Adrenal gland (tissue), 9 donors: ENCODE measurements at regions not wholly inside any gene's neighbourhood (a gene's known extent, or its start where the extent isn't known, plus 50 kb on each side); places are given as distances from the start of the nearest gene placed in this dataset.

Source experiments
- DNase-seq, 7 donors: peaks; one replicate each; pipeline ENCODE4 v3.0.0-alpha.2; 2019 to 2020
- H3K27ac ChIP-seq, 5 donors: fragments of 200-600 bp; sonication (generic) in 4 of 5; 1 replicate in 3 of 5; 2 replicates in 2 of 5; pipeline versions ENCODE4 v1.5.1 to v1.8.0; 2016 to 2020; ENCODE audit warnings: mild to moderate bottlenecking in 1 of 5
- H3K27me3 ChIP-seq: fragments of 200-600 bp; 2 replicates; pipeline ENCODE4 v1.8.0; 2021
- H3K36me3 ChIP-seq, 2 donors: fragments of 200-600 bp; replicated peaks in 1 of 2; 1 replicate in 1 of 2; 2 replicates in 1 of 2; pipeline versions ENCODE4 v1.5.1 to v1.8.0; 2018 to 2022
- H3K4me1 ChIP-seq, 2 donors: fragments of 200-600 bp; replicated peaks in 1 of 2; 1 replicate in 1 of 2; 2 replicates in 1 of 2; pipeline versions ENCODE4 v1.5.1 to v1.8.0; 2018 to 2021
- H3K4me3 ChIP-seq, 4 donors: fragments of 200-600 bp; sonication (generic) in 3 of 4; one replicate each; pipeline ENCODE4 v1.5.1; 2016 to 2018
- H3K9me3 ChIP-seq, 3 donors: fragments of 200-600 bp; sonication (generic) in 1 of 3; replicated peaks in 1 of 3; 1 replicate in 2 of 3; 2 replicates in 1 of 3; pipeline versions ENCODE4 v1.5.1 to v1.8.0; 2016 to 2021
- CTCF ChIP-seq, 6 experiments: fragments of 450-650 bp in 4 of 6; fragments of 200-600 bp in 2 of 6; sonication (generic) in 1 of 6; IDR thresholded peaks; 1 replicate in 5 of 6; 2 replicates in 1 of 6; pipeline versions ENCODE4 v1.5.1 to v1.8.0; 2016 to 2021; ENCODE audit warnings: antibody characterized with exemption in 6 of 6, mild to moderate bottlenecking in 2 of 6, moderate library complexity in 1 of 6
- POLR2A ChIP-seq, 2 donors: fragments of 450-650 bp; IDR thresholded peaks; one replicate each; pipeline ENCODE4 v1.6.1; 2017; ENCODE audit warnings: antibody characterized with exemption in 2 of 2, mild to moderate bottlenecking in 2 of 2, moderate library complexity in 1 of 2
- WGBS, 4 donors: extraction: QIAGEN DNeasy Blood & Tissue Kit in 2 of 4; methylation state at CpG; one replicate each; pipeline versions ENCODE4 v1.1.5 to v1.1.7; 2013 to 2017; 5-methylcytosine and 5-hydroxymethylcytosine counted together
- intact Hi-C, 2 donors: fragments of 100-400 bp; cut with DNase I; formaldehyde crosslinking; loops; one replicate each; pipeline versions ENCODE4 v1.14.1 to v1.15.0; 2022 to 2023
- donor health status: healthy with polysubstance abuse.
- donor health status: Bipolar disorder and iron deficiency.
- donor health status: DM: yes; HTN: yes; CAD: no.
- donor health status: DM: no; HTN: no; CAD: no.
- donor health status: DM: no; HTN: no; CAD: no.

GRCh38 chr13:40123962-40124632 lies 468.6 kb downstream of the COG6 start:
- TF ChIP-seq CTCF (IDR thresholded peaks at IDR 0.05) (no peak), POLR2A (IDR thresholded peaks at IDR 0.05) (no peak)
- Histone ChIP-seq H3K4me1 (no peaks in the 10 kb centered on the region), H3K36me3 (no peaks in the 10 kb centered on the region), H3K27ac (no peak overlapping the region), H3K4me3 (no peak overlapping the region), H3K27me3 (no peaks in the 10 kb centered on the region), H3K9me3 (no peaks in the 10 kb centered on the region)
- DNase-seq: no peak
- intact Hi-C loops: no loop called here
- WGBS, 4 donors: 76 to 91% (median 79%) methylated on average over 2 of the region's 2 CpGs

GRCh38 chr13:40124633-40125015 lies 469.2 kb downstream of the COG6 start:
- TF ChIP-seq POLR2A (IDR thresholded peaks at IDR 0.05): no peak
- no peak for TF ChIP-seq CTCF (IDR thresholded peaks at IDR 0.05)
- H3K36me3 ChIP-seq: no peaks in the 10 kb centered on the region
- WGBS, 4 donors: 66 to 84% (median 77%) methylated on average over 2 of the region's 2 CpGs
- H3K9me3 ChIP-seq: no peaks in the 10 kb centered on the region
- no peak overlapping the region for H3K4me3 ChIP-seq
- no peak for DNase-seq
- H3K4me1 ChIP-seq: no peaks in the 10 kb centered on the region
- H3K27ac ChIP-seq: no peak overlapping the region
- H3K27me3 ChIP-seq: no peaks in the 10 kb centered on the region
- intact Hi-C loops: no loop called here

- Histone ChIP-seq H3K27me3 (no peaks in the 10 kb centered on the region), H3K9me3 (no peaks in the 10 kb centered on the region), H3K4me1 (no peaks in the 10 kb centered on the region), H3K4me3 (no peak overlapping the region), H3K27ac (no peak overlapping the region), H3K36me3 (no peaks in the 10 kb centered on the region)
- 95 to 100% (median 98%) methylated on average over 3 of the region's 3 CpGs for WGBS, 4 donors
- DNase-seq: no peak
- intact Hi-C loops: no loop called here
- no peak for TF ChIP-seq CTCF (IDR thresholded peaks at IDR 0.05)
- TF ChIP-seq POLR2A (IDR thresholded peaks at IDR 0.05): no peak
Measured at GRCh38 chr13:40125336-40125735, 469.9 kb downstream of the COG6 start.

GRCh38 chr13:40126306-40127085 lies 471.0 kb downstream of the COG6 start:
- no peak for TF ChIP-seq CTCF (IDR thresholded peaks at IDR 0.05)
- no peak for TF ChIP-seq POLR2A (IDR thresholded peaks at IDR 0.05)
- Histone ChIP-seq H3K27me3 (no peaks in the 10 kb centered on the region), H3K4me3 (no peak overlapping the region), H3K9me3 (no peaks in the 10 kb centered on the region), H3K36me3 (no peaks in the 10 kb centered on the region), H3K27ac (no peak overlapping the region), H3K4me1 (no peaks in the 10 kb centered on the region)
- 91 to 98% (median 97%) methylated on average over 3 to 7 of the region's 7 CpGs for WGBS, 4 donors
- no peak for DNase-seq
- intact Hi-C loops: no loop called here
